ENCODE measurements at regions not wholly inside any gene's neighbourhood (a gene's known extent, or its start where the extent isn't known, plus 50 kb on each side); places are given as distances from the start of the nearest gene placed in this dataset.
"Not testable (repeated sequence)": the region's sequence is repeated elsewhere in the genome, so short reads cannot be mapped to it uniquely, and the experiment has no call there.

- H3K27ac ChIP-seq, result no peak overlapping the region
- no peak for TF ChIP-seq CTCF (conservative IDR thresholded peaks at IDR 0.05)
Measured at GRCh38 chr6:56790414-56790813, 147.7 kb upstream of the DST start.

- no peak for TF ChIP-seq CTCF (conservative IDR thresholded peaks at IDR 0.05)
- no peak overlapping the region for H3K27ac ChIP-seq
Measured at GRCh38 chr6:56789879-56790278, 147.2 kb upstream of the DST start.

- no peak for TF ChIP-seq CTCF (conservative IDR thresholded peaks at IDR 0.05)
- H3K27ac ChIP-seq, result no peak overlapping the region
Measured at GRCh38 chr6:56789342-56789741, 146.7 kb upstream of the DST start.

GRCh38 chr6:56787209-56787608 is 144.5 kb upstream of the DST start:
- no peak for TF ChIP-seq CTCF (conservative IDR thresholded peaks at IDR 0.05)
- H3K27ac ChIP-seq, result no peak overlapping the region

GRCh38 chr6:56786256-56786655 is 143.6 kb upstream of the DST start:
- no peak overlapping the region; the same call in 1 of the 2 replicates for H3K27ac ChIP-seq
- TF ChIP-seq CTCF (conservative IDR thresholded peaks at IDR 0.05), result no peak

- peak overlapping the region; percentile 51 for H3K27ac ChIP-seq
Measured at GRCh38 chr6:56785536-56785935, 142.8 kb upstream of the DST start.

GRCh38 chr6:56780109-56780508 is 137.4 kb upstream of the DST start:
- not testable (repeated sequence) for H3K27ac ChIP-seq

GRCh38 chr6:56778503-56778902 is 135.8 kb upstream of the DST start:
- not testable (repeated sequence) for H3K27ac ChIP-seq

- no peak for TF ChIP-seq CTCF (conservative IDR thresholded peaks at IDR 0.05)
- no peak overlapping the region for H3K27ac ChIP-seq
Measured at GRCh38 chr6:56775498-56776166, 132.9 kb upstream of the DST start.

Measured in VCaP (cell line).